Esophagus muscularis mucosa (tissue), 4 donors: ENCODE measurements at regions not wholly inside any gene's neighbourhood (a gene's known extent, or its start where the extent isn't known, plus 50 kb on each side); places are given as distances from the start of the nearest gene placed in this dataset.

Experiments
- DNase-seq: peaks from one replicate; pipeline ENCODE4 v3.0.0-alpha.2; 2017; ENCODE audit errors: extremely low spot score
- H3K27ac ChIP-seq, 4 donors: fragments of 200-600 bp; sonication (generic); replicated peaks in 1 of 4; 1 replicate in 3 of 4; 2 replicates in 1 of 4; pipeline ENCODE4 v1.5.1; 2016 to 2019; ENCODE audit warnings: mild to moderate bottlenecking in 1 of 4
- H3K27me3 ChIP-seq, 4 donors: fragments of 200-600 bp; sonication (generic); one replicate each; pipeline versions ENCODE4 v1.5.1 to v1.6.0; 2016 to 2019
- H3K36me3 ChIP-seq, 4 donors: fragments of 200-600 bp; sonication (generic); one replicate each; pipeline ENCODE4 v1.5.1; 2016 to 2019
- H3K4me1 ChIP-seq, 4 donors: fragments of 200-600 bp; sonication (generic); one replicate each; pipeline ENCODE4 v1.5.1; 2016 to 2019
- H3K4me3 ChIP-seq, 4 donors: fragments of 200-600 bp; sonication (generic); 1 replicate in 2 of 4; 2 replicates in 2 of 4; pipeline ENCODE4 v1.5.1; 2016 to 2019; ENCODE audit warnings: mild to moderate bottlenecking in 4 of 4, moderate library complexity in 1 of 4
- H3K9me3 ChIP-seq, 4 donors: fragments of 200-600 bp; sonication (generic); 1 replicate in 3 of 4; 2 replicates in 1 of 4; pipeline ENCODE4 v1.5.1; 2016 to 2019
- EP300 ChIP-seq: sonication (generic); formaldehyde crosslinking; IDR thresholded peaks from one replicate; pipeline ENCODE4 v1.6.1; 2017; ENCODE audit warnings: antibody characterized with exemption
- POLR2A ChIP-seq: fragments of 450-650 bp; IDR thresholded peaks from one replicate; pipeline ENCODE4 v1.6.1; 2017; ENCODE audit warnings: antibody characterized with exemption, moderate library complexity, mild to moderate bottlenecking, low read depth
- POLR2AphosphoS5 ChIP-seq, 2 donors: sonication (generic); formaldehyde crosslinking; IDR thresholded peaks; one replicate each; pipeline ENCODE4 v1.6.1; 2017; ENCODE audit warnings: antibody characterized with exemption in 2 of 2
- WGBS: methylation state at CpG from one replicate; pipeline ENCODE4 v1.1.5; 2018; 5-methylcytosine and 5-hydroxymethylcytosine counted together
- intact Hi-C: fragments of 100-400 bp; cut with DNase I; formaldehyde crosslinking; loops from one replicate; pipeline ENCODE4 v1.15.1; 2023
- TF ChIP-seq, protein P1 (sequence below), 3 experiments: fragments of 200-600 bp in 2 of 3; fragments of 450-650 bp in 1 of 3; sonication (generic) in 2 of 3; IDR thresholded peaks; one replicate each; pipeline ENCODE4 v1.5.1; 2017 to 2019; ENCODE audit warnings: antibody characterized with exemption in 3 of 3, mild to moderate bottlenecking in 2 of 3, moderate library complexity in 1 of 3

GRCh38 chr5:10860645-10861422, 99.8 kb upstream of the DAP start:
- intact Hi-C loops = no loop called here
- peaks cover 0 to 24% (median 1%) of the 10 kb centered on the region in 4 donors for H3K27me3 ChIP-seq
- H3K4me3 ChIP-seq = no peak overlapping the region
- 84% methylated on average over 4 of the region's 4 CpGs for WGBS
- peak; percentile 12 for DNase-seq
- no peaks in the 10 kb centered on the region for H3K9me3 ChIP-seq
- no peak overlapping the region for H3K27ac ChIP-seq
- H3K4me1 ChIP-seq = peaks cover 11 to 18% (median 15%) of the 10 kb centered on the region in 4 donors
- TF ChIP-seq POLR2AphosphoS5 (IDR thresholded peaks at IDR 0.05) = no peak
- TF ChIP-seq POLR2A = no peak
- TF ChIP-seq, protein P1, sequence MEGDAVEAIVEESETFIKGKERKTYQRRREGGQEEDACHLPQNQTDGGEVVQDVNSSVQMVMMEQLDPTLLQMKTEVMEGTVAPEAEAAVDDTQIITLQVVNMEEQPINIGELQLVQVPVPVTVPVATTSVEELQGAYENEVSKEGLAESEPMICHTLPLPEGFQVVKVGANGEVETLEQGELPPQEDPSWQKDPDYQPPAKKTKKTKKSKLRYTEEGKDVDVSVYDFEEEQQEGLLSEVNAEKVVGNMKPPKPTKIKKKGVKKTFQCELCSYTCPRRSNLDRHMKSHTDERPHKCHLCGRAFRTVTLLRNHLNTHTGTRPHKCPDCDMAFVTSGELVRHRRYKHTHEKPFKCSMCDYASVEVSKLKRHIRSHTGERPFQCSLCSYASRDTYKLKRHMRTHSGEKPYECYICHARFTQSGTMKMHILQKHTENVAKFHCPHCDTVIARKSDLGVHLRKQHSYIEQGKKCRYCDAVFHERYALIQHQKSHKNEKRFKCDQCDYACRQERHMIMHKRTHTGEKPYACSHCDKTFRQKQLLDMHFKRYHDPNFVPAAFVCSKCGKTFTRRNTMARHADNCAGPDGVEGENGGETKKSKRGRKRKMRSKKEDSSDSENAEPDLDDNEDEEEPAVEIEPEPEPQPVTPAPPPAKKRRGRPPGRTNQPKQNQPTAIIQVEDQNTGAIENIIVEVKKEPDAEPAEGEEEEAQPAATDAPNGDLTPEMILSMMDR (IDR thresholded peaks at IDR 0.05) = no peak
- TF ChIP-seq EP300 = no peak
- no peaks in the 10 kb centered on the region for H3K36me3 ChIP-seq

DNA sequence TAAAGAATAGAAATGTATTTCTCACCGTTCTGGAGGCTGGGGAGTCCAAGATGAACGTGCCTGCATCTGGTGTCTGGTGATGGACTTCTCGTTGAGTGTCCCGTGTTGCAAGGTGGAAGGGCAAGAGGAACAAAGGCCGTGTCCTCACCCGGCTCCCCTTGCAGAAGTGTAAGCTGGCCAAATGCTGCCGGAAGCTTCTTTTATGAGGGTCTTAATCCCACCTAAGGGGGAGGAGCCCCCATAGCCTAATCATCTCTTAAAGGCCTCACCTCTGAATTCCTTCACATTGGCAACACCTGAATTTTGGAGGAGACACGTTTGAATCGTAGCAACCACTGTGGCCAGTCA, 99.1 kb upstream of the DAP start:
- WGBS = 89% methylated on average over 9 of the region's 9 CpGs
- peaks cover 11 to 23% (median 18%) of the 10 kb centered on the region in 4 donors for H3K4me1 ChIP-seq
- H3K27ac ChIP-seq = no peak overlapping the region
- H3K27me3 ChIP-seq = peaks cover 0 to 24% (median 1%) of the 10 kb centered on the region in 4 donors
- peak; percentile 66 for DNase-seq
- TF ChIP-seq EP300 (no peak), POLR2AphosphoS5 (IDR thresholded peaks at IDR 0.05) (no peak), POLR2A (no peak)
- TF ChIP-seq, protein P1 (IDR thresholded peaks at IDR 0.05) = no peak
- no peak overlapping the region for H3K4me3 ChIP-seq
- H3K36me3 ChIP-seq = no peaks in the 10 kb centered on the region
- H3K9me3 ChIP-seq = no peaks in the 10 kb centered on the region
- intact Hi-C loops = no loop called here

DNA sequence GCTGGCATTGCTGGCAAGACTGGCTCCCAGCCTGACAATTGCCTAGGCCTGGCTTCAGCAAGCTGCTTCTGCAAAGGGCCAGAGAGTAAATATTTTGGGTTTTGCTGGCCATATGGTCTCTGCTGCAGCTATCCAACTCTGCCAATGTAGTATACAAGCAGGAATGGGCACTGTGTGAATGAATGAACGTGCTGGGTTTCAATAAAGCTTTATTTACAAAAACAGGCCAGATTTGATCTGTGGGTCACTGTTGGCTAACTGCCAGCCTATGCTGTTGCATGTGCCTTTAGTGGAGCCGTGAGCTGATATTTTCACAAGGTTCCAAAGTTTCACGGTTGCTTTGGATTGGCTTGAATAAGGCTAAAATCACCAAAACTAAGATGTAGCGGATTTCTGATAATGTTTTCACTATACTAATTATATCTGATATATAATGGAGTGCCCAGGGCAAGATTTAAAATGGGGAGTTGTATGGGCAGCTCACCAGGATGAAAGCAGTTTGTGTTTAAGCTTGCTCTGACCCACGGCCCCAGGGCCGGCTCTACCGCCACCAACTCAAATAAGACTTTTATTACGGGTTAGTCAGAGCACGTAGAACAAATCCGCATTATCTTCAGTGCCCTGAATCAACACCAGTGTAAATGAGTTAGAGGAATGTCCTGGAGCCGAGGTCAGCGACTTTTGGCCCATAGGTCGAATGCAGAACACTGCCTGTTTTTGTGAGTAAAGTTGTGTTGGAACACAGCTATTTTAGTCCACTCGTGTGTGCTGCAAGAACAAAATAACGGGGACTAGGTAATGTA, 98.6 kb upstream of the DAP start:
- DNase-seq = peak; percentile 86
- H3K4me3 ChIP-seq = no peak overlapping the region
- no peak overlapping the region for H3K27ac ChIP-seq
- H3K9me3 ChIP-seq = no peaks in the 10 kb centered on the region
- WGBS = 92% methylated on average over 15 of the region's 15 CpGs
- H3K36me3 ChIP-seq = no peaks in the 10 kb centered on the region
- peaks cover 11 to 25% (median 18%) of the 10 kb centered on the region in 4 donors for H3K4me1 ChIP-seq
- H3K27me3 ChIP-seq = peaks cover 0 to 24% (median 1%) of the 10 kb centered on the region in 4 donors
- no peak for TF ChIP-seq POLR2AphosphoS5 (IDR thresholded peaks at IDR 0.05)
- TF ChIP-seq POLR2A = no peak
- TF ChIP-seq, protein P1 (IDR thresholded peaks at IDR 0.05) = no peak
- no peak for TF ChIP-seq EP300
- intact Hi-C loops = no loop called here

DNA sequence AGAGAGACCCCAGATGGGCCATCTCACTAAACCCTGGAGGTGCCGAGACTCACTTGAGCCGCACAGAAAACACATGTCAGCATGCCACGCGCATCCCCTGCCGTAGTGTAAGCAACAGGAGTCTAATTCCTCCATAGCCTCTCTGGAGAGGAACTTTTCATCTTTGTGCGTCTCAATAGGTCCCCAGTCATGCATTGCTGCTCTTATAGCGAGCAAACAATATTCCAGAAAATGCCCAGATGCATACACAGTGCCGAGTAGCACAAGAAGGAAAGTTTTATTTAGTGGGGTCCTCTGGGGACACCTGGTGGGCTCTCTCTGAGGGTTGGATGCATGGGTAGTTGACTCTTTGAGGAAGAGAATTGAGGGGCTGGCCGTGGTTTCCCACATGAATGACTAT, 97.9 kb upstream of the DAP start:
- Histone ChIP-seq H3K27me3 (peaks cover 0 to 24% (median 1%) of the 10 kb centered on the region in 4 donors), H3K36me3 (no peaks in the 10 kb centered on the region), H3K4me1 (peaks cover 11 to 30% (median 18%) of the 10 kb centered on the region in 4 donors), H3K4me3 (no peak overlapping the region), H3K9me3 (no peaks in the 10 kb centered on the region), H3K27ac (no peak overlapping the region)
- TF ChIP-seq EP300 = no peak
- no peak for TF ChIP-seq POLR2A
- TF ChIP-seq POLR2AphosphoS5 (IDR thresholded peaks at IDR 0.05) = no peak
- TF ChIP-seq, protein P1 (IDR thresholded peaks at IDR 0.05) = no peak
- intact Hi-C loops = no loop called here
- DNase-seq = peak; percentile 77
- 66% methylated on average over 9 of the region's 9 CpGs for WGBS
